GF-D8 (cell line): ENCODE measurements at regions not wholly inside any gene's neighbourhood (a gene's known extent, or its start where the extent isn't known, plus 50 kb on each side); places are given as distances from the start of the nearest gene placed in this dataset.

Experiments used
- DNase-seq: peaks from one replicate; lab custom pipeline; 2025; lab: John Stamatoyannopoulos, UW

DNA sequence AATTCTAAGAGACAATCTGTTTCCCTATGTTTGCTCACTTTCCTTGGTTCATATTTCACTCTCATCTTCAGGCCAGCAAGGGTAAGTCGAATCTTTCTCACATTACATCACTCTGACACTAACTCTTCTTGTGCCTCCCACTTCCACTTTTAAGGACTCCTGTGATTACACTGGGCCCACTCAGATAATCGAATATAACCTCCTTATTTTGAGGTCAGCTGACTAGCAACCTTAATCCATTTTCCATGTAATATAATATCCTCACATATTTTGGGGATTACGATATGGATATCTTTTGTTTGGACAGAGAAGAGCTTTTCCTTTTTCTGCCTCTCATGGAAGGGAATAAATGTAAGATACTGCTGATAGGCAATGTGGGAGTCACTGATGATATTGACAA, 2015.7 kb upstream of the LRRTM1 start:
- no peak for DNase-seq

DNA sequence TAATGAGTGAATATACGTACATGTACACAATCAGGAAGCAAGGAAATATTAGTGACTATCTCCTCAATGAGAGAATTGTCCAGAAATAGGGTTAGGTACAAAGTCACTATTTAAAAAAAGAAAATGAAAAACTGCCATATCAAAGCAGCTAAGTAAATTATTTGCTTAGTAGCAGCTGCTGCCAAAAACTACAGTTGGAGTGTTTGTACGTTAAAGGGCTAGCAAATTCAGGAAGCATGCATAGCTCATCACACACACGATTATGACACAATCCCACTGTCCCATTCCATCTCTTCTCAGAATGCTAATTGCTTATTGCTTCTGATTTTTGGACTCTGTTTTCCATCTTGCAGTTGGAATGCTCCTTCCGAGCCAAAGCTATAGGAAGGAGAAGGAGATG, 2012.5 kb upstream of the LRRTM1 start:
- DNase-seq = no peak

DNA sequence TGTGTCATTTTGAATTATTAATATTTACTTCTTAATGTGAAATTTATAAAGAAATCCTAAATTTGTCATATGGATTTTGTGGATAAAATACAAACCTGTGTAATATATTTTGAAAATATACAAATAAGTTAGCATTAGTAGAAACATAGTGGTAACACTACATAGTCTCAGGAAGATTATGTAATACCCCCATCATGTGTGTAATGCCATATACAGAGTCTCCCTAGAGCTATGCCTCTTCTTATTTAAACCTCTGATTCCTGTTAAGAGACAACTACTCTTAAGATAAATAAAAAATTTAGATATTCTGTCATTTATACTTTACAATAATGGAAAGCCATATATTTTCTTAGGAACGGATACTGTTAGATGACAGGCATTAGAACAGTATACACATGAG, 2012.0 kb upstream of the LRRTM1 start:
- no peak for DNase-seq

DNA sequence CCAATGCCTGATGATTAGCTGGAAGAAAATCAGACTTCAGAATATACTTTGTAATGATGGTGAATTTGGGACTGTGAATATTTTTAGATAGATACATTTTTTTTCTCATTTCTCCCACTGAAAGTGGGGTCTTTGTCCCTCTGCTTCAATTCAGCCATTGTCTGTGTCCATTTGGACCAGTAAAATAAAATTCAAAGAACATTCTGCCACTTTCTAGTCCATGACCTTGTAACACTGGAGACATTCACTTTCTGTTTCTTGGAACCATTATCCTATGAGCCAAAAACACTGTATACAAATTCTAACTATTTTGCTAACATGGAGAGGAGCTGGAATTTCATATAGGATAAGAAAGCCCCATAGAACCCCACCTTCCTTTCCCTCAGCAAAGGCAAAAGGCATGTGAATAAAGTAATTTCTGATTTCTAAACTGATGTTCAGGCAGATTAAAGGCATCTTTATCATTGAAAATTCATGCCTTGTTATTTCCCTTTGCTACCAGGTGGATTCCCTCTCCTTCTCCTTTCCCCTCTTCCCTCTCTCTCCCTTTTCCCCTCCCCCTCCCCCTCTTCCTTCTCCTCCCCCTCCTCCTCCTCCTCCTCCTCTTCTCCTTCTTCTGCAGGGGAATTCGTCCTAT, 2010.4 kb upstream of the LRRTM1 start:
- DNase-seq = no peak

DNA sequence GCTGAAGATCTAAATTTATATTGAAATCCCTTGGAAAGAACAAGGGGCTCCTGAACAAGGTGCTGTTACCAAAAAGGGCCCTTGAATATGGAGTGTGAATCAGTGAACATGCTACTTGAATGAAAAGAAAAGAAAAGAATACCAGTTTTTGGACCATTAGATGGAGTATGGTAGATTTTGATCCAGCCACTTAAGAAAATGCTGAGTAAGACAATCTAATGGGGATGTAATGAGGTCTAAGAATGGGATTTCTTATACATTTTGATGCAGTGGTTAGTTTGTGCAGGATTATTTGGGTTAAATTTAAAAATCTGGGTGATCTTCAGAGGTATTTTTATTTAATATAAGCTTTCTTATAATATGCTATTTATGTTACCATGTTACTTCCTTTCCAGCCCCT, 2003.0 kb upstream of the LRRTM1 start:
- DNase-seq = no peak

DNA sequence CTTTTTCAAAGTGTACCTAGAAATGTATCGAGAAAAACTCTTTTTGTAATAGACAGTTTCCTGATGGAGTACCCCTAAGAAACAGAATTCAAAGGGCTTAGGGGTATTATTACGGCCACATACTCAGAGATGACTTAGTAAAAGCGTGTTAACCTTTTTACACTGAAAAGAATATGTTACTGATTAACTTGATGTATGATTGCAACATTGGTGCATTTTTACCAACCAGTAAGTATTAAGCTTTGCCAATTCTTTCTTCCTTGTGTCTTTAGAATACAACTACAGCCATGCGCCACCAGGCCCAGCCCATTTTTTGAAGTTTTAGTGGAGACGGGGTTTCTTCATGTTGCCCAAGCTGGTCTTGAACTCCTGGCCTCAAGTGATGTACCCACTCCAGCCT, 1997.0 kb upstream of the LRRTM1 start:
- DNase-seq = no peak

DNA sequence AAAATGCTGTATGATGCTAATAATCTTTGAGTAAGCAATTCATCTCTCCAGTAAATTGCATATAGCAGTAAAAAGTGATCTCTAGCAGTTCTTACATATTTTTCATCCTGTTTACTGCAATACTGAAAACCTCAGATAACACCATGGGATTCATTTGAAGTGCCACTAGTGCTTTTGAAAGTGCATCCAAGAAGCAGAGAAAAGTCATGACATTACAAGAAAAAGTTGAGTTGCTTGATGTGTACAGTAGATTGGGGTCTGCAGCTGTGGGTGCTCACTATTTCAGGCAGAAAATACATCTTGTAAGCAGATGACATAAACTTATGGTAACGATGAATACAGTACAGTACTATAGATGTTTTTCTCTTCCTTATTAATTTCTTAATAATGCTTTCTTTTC, 1984.9 kb upstream of the LRRTM1 start:
- DNase-seq = no peak

DNA sequence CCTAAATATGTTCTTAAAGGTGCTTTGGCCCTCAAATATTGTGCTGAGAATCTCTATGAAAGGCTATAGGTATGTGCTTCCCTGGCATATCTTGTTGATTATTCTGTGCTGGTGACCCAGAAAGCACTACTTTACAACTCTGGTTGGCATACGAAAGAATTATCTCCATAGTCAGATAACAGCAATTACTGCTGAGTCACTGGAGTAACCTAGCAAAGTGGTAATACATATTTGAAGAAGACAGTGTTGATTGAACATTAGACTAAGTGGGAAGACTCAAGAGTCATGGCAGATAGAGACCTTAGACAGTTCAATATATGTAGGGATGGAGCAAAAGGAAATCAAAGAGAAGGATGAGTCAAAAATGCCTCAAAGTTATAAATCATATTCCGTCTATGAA, 1978.5 kb upstream of the LRRTM1 start:
- DNase-seq = no peak

DNA sequence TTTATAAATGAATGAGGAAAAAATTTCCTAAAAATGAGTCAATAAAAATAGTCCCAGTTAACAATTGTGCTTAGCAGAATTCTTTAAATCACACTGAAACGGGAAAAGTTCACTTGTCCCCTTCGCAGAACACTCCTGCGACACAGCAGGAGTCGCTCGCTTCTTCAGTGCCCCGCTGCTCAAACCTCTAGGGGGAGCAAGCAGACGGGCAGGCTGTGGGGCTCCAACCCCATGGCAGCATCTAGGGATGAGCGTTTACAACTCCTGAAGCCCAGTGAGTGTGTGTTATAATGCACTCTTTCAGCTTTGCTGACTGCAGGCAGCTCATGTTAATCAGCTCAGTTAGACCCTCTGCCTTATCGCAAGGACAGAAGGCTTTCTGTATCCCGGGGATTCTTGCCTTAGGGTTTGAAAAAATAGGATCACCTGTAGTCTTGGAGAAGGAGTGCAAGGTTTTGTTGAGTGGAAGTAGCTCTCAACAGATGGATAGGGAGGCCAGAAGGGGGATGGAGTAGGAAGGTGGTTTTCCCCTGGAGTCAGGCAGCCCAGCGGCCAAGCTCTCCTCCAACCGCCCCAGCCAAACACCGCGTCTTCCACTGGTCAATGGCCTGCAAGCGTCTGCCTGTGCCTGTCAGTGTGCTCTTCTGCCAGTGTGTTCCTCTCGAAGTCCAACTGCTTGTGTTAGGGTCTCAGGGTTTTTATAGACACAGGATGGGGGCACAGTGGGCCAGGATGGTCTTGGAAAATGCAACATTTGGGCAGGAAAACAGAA, 1977.7 kb upstream of the LRRTM1 start:
- DNase-seq = no peak

DNA sequence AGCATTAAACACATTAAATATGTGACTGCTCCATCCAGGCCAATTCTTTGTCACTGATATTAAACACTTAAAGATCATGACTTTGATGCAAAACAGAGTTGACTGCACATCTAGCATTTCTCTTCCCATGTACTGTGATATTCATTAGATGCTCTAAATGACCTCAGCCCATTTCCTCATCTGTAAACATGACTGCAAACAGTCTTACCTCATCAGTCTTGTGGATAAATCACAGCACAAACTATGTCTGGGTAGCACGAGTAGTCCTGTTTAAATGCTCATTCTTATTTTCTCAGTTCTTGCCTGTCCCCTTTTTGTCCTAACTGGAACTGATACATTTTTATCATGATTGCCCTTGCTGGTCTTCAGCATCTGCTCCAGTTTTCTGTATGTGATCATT, 1974.8 kb upstream of the LRRTM1 start:
- no peak for DNase-seq

DNA sequence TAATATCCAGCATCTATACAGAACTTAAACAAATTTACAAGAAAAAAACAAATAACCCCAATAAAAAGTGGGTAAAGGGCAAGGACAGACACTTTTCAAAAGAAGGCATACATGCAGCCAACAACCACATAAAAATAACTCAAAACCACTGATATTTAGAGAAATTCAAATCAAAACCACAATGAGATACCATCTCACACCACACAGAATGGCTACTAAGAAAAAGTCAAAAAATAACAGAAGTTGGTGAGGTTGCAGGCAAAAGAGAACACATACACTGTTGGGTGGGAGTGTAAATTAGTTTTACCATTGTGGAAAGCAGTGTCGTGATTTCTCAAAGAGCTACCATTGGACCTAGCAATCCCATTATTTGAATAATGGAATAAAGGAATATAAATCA, 1973.9 kb upstream of the LRRTM1 start:
- DNase-seq = no peak

DNA sequence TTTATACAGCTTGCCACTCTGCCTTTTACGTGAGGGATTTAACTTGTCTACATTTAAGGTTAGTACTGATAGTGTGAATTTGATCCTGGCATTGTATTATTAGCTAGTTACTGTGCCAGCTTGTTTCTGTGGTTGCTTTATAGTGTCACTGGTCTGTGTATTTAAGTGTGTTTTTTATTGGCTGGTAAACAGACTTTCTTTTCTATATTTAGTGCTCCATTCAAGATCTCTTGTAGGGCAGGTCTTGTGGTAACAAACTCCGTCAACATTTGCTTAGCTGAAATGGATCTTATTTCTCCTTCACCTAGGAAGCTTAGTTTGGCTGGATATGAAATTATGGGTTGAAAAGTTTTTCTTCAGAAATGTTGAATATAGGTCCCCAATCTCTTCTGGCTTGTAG, 1971.0 kb upstream of the LRRTM1 start:
- DNase-seq = no peak

DNA sequence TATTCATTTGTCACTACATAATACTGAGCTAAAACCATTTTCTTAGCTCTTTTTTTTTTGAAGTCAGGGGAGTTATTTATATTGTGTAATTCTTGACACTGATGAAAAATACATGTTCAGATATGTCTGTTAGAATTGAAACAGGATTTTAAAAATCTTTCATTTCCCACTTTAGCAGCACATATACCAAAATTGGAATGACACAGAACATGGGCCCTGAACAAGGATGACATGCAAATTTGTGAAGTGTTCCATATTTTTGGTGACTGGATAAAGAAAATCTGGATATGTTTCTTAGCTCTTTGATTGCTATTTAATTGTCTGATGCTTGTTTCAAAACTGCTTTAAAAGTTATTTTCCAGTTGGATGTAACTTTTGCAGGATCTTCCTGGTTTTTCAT, 1963.9 kb upstream of the LRRTM1 start:
- DNase-seq = no peak

DNA sequence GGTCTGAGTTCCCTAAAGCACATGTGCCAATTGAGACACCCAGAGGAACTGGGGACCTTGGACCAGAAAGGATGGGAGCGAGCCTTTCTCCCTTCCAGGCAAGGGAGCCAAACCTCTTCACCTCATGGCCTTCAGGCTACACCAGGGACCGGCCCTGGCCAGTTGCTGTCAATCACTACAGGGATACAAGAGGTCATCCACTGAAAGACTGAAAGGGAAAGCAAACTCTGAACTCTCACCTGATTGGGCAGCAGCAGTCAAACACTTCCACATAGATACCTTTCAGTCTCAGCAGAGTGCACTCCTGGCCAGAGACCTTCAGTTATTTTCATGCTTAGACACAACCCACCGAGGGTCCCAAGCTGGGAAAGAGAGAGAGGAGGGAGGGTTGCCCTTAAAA, 1956.0 kb upstream of the LRRTM1 start:
- no peak for DNase-seq

DNA sequence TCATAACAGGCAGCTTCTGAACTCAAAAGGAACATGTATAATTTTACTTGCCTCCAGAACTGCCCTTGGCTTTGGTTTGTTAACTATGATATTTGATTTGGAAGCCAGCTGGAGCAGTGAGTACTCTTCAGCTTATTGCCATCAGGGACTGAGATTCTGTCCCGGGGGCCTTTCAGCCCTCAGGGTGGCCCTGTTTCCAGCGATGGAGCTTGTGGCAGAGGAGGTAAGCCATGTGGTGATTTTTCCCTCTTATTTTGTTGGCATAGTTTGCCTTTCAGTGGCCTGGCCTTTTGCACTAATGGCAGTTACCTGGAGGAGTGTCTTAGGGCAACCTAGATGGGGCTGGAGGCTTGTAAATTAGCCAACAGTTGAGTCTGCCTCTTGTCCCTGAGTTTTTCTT, 1955.0 kb upstream of the LRRTM1 start:
- DNase-seq = no peak

DNA sequence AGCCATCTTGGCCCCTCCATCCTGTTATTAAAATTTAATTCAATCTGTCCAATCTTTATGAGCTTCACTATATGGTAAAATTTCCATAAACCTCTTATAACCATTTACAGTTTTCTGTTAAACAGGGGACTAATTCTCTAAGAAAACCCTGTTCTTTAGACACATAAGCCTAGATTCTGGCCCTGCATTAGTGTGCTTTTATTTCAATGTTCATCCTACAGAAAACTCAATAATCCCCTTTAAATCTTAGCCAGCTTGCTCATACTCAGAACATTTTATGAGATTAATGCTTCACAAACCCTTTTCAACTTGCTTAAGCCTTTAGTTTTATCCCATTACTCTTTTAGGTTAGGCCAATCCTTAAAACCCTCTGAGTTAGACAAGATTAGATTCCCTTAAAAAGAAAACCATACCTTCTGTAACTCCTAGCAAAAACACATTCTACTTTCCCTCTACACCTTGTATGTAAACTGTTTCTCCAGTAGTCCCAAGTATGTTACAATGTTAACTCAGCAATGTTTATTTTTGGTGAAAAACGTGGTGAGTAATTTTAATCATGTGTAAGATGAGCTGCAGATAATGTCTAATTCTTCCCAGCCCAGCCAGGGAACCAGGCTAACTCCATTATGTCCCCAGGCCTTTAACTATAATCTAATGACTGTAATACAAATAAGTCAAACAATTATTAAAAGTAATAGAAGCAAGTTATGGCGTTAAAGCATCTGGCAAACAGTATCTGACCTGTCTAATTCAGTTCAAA, 1953.4 kb upstream of the LRRTM1 start:
- no peak for DNase-seq

DNA sequence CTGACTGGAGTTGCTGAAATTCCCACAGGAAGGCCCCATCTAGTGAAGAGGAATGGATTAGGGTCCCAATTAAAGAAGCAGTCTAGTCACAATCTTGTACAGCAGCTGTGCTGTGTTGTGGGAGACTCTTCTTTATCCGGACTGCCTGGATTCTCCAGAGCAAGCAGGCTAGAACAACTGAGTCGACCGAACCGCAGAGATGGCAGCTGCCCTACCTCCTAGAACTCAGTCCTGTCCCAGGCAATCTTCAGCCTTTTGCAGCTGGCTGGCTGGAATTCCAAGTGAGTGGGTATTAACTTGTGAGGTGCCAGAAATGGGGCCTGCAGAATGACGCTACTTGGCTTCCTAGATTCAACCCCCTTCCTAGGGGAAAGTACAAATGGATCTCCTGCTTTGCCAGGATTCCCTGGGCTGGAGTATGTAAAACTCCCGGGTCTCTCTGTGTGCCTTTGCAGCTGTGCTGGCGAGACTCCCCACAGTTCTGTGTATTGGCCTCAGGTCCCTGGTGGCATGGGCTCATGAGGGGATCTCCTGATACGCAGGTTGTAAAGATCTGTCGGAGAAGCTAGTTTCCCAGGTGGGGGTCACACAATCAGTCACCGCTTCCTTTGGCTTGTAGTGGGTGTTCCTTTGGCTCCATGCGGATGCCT, 1952.6 kb upstream of the LRRTM1 start:
- DNase-seq = no peak

DNA sequence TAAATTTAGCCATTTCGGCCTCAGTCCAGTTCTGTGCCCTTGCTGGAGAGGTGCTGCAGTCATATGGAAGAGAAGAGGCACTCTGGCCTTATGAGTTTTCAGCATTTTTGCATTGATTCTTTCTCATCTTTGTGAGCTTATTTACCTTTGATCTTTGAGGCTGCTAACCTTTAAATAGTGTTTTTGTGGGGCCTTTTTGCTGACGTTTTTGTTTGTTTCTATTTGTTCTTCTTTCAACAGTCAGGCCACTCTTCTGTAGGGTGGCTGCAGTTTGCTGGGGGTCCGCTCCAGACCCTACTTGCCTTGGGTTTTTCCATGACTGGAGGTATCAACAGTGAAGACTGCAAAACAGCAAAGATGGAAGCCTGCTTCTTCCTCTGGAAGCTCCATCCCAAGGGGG, 1951.7 kb upstream of the LRRTM1 start:
- no peak for DNase-seq

DNA sequence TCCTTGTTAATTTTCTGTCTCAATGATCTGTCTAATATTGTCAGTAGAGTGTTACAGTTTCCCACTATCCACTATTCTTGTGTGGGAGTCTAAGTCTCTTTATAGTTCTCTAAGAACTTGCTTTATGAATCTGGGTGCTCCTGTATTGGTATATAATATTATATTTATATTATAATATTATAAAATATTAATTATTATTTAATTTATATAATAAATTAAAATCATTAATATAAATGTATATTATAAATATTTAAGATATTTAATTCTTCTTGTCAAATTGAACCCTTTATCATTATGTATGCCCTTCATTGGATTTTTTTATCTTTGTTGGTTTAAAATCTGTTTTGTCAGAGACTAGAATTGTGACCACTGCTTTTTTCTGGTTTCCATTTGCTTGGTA, 1950.2 kb upstream of the LRRTM1 start:
- no peak for DNase-seq

DNA sequence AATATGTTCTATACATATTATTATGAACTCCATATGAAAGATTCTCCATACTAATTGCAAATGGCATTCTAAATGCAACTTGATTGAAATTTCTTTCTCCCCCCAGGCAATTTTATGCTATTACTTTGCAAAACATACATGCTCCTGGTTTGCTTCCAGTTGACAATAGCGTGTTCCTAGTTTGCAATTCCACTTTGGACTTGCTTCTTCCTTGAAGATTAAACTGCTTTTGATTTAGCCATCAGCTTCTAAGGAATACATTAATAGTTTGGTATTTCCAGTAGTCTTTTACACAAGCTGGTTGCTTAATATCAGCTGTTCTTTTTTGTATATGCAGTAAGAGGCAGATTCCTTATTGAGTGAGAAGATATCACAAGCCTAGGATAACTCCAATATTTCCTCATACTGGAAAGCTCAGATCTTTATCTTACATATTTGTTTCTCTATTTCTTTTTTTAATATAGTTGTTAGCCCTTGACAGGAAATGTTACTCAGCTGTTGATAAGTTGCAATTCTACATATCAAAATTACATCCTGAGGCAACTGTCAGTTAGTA, 1941.7 kb upstream of the LRRTM1 start:
- no peak for DNase-seq

DNA sequence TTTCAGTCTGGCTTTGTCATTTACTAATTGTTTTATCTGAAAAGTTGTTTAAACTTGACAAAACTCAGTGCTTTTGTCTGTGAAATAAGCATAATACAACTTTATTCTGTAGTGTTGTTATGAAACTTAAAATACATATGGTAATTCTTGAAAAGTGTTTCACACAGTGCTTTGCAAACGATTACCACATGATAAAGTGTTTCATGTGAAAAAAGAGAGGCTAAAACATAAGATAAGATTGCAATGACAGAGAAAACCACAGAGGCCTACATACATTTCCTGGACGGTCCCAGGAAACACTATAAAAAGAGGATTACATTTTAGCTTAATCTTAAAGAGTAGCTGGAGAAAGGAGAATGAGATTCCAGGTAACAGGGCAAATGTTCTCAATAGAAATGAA, 1934.6 kb upstream of the LRRTM1 start:
- no peak for DNase-seq

DNA sequence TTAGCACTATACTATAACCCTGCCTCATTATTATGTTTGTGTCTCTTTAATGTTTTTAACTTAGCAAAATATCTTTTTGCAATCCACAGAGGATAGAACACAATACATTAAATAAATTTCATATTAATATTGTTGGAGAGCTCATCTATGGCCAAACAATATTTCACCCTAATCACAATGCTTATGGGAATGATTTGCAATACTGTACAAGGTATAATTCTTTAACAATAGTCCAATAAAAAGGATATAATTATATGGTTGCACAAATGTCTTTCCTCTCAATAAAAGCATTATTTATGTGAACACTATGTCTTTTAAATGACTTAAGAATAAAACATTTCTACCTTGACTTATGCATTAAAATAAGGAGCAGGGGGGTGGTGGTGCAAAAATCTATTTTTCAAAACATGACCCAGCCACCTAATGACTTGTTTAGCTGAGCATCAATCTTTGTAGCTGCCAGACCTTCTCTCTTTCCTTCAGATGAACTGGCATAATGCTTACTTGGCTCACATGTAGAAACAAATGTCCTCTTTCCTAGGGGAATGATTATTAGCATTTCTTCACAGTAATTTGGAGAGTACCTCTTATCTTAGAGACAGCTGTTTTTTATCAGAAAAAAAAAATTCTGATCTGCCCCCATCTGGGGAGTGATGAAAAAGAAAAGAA, 1933.6 kb upstream of the LRRTM1 start:
- no peak for DNase-seq
